GM23338 (cell line): ENCODE measurements at regions not wholly inside any gene's neighbourhood (a gene's known extent, or its start where the extent isn't known, plus 50 kb on each side); places are given as distances from the start of the nearest gene placed in this dataset.

ENCODE experiments used
- CREB1 ChIP-seq: fragments of 250-450 bp; sonication (Bioruptor Pico); IDR thresholded peaks from 2 replicates; pipeline ENCODE4 v1.5.0; 2020; ENCODE audit warnings: low read depth, mild to moderate bottlenecking, moderate library complexity
- EZH2 ChIP-seq: fragments of 200-600 bp; sonication (generic); IDR thresholded peaks from one replicate; pipeline ENCODE4 v1.8.0; 2017; ENCODE audit warnings: antibody characterized with exemption, mild to moderate bottlenecking, low read depth; ENCODE audit not compliant: unreplicated experiment
- EZH2phosphoT487 ChIP-seq: fragments of 200-600 bp; sonication (generic); IDR thresholded peaks from one replicate; pipeline ENCODE4 v1.8.1; 2018; ENCODE audit warnings: antibody characterized with exemption; ENCODE audit not compliant: unreplicated experiment
- JUNB ChIP-seq: IDR thresholded peaks from one replicate; pipeline ENCODE4 v1.6.1; 2016; ENCODE audit warnings: antibody characterized with exemption; ENCODE audit not compliant: unreplicated experiment
- NANOG ChIP-seq: IDR thresholded peaks from 2 replicates; pipeline ENCODE4 v1.6.1; 2016; ENCODE audit warnings: antibody characterized with exemption, borderline replicate concordance
- POLR2AphosphoS5 ChIP-seq: IDR thresholded peaks from 2 replicates; pipeline ENCODE4 v1.6.1; 2016; ENCODE audit warnings: antibody characterized with exemption, low read depth
- STAT1 ChIP-seq: IDR thresholded peaks from one replicate; pipeline ENCODE4 v1.6.1; 2016; ENCODE audit warnings: antibody characterized with exemption; ENCODE audit not compliant: unreplicated experiment
- TF ChIP-seq, protein P1 (sequence below), 2 experiments: fragments of 200-600 bp in 1 of 2; sonication (generic) in 1 of 2; conservative IDR thresholded peaks; 2 replicates each; pipeline versions ENCODE4 v1.5.1 to v1.6.1; 2016 to 2017; ENCODE audit warnings: antibody characterized with exemption in 2 of 2, low read depth in 2 of 2, mild to moderate bottlenecking in 2 of 2, moderate library complexity in 1 of 2
- TF ChIP-seq, protein P2 (sequence below): IDR thresholded peaks from one replicate; pipeline ENCODE4 v1.6.1; 2018; ENCODE audit warnings: antibody characterized with exemption; ENCODE audit not compliant: unreplicated experiment

DNA sequence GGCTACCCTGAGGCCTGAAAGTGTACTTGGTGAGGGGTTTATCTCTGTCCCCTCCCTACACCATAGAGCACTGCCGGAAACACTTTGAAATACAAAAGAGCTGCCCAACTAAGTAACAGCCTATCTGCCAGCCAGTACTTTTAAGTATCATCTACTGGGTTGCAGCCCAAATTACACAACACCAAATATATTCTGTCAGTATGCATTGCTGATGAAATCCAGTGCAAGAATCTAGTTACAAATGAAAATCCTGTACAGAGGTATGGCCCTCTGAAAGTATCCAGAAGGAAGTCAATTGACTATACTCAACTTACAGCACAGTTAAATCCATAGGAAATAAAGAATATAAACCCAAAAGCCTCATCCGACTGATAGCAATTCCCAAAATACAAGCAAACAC, 280.8 kb downstream of the CCDC85A start:
- TF ChIP-seq, protein P1, sequence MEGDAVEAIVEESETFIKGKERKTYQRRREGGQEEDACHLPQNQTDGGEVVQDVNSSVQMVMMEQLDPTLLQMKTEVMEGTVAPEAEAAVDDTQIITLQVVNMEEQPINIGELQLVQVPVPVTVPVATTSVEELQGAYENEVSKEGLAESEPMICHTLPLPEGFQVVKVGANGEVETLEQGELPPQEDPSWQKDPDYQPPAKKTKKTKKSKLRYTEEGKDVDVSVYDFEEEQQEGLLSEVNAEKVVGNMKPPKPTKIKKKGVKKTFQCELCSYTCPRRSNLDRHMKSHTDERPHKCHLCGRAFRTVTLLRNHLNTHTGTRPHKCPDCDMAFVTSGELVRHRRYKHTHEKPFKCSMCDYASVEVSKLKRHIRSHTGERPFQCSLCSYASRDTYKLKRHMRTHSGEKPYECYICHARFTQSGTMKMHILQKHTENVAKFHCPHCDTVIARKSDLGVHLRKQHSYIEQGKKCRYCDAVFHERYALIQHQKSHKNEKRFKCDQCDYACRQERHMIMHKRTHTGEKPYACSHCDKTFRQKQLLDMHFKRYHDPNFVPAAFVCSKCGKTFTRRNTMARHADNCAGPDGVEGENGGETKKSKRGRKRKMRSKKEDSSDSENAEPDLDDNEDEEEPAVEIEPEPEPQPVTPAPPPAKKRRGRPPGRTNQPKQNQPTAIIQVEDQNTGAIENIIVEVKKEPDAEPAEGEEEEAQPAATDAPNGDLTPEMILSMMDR (conservative IDR thresholded peaks at IDR 0.05; ENCODE audit: low read depth in 2 of 2) = no peak
- no peak for TF ChIP-seq POLR2AphosphoS5
- TF ChIP-seq, protein P2, sequence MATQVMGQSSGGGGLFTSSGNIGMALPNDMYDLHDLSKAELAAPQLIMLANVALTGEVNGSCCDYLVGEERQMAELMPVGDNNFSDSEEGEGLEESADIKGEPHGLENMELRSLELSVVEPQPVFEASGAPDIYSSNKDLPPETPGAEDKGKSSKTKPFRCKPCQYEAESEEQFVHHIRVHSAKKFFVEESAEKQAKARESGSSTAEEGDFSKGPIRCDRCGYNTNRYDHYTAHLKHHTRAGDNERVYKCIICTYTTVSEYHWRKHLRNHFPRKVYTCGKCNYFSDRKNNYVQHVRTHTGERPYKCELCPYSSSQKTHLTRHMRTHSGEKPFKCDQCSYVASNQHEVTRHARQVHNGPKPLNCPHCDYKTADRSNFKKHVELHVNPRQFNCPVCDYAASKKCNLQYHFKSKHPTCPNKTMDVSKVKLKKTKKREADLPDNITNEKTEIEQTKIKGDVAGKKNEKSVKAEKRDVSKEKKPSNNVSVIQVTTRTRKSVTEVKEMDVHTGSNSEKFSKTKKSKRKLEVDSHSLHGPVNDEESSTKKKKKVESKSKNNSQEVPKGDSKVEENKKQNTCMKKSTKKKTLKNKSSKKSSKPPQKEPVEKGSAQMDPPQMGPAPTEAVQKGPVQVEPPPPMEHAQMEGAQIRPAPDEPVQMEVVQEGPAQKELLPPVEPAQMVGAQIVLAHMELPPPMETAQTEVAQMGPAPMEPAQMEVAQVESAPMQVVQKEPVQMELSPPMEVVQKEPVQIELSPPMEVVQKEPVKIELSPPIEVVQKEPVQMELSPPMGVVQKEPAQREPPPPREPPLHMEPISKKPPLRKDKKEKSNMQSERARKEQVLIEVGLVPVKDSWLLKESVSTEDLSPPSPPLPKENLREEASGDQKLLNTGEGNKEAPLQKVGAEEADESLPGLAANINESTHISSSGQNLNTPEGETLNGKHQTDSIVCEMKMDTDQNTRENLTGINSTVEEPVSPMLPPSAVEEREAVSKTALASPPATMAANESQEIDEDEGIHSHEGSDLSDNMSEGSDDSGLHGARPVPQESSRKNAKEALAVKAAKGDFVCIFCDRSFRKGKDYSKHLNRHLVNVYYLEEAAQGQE = no peak
- no peak for TF ChIP-seq EZH2phosphoT487
- no peak for TF ChIP-seq CREB1 (CRISPR knock-in tag)
- TF ChIP-seq EZH2 = no peak
- no peak for TF ChIP-seq STAT1
- no peak for TF ChIP-seq JUNB
- TF ChIP-seq NANOG = no peak
